ENCODE measurements at regions not wholly inside any gene's neighbourhood (a gene's known extent, or its start where the extent isn't known, plus 50 kb on each side); places are given as distances from the start of the nearest gene placed in this dataset.

DNA sequence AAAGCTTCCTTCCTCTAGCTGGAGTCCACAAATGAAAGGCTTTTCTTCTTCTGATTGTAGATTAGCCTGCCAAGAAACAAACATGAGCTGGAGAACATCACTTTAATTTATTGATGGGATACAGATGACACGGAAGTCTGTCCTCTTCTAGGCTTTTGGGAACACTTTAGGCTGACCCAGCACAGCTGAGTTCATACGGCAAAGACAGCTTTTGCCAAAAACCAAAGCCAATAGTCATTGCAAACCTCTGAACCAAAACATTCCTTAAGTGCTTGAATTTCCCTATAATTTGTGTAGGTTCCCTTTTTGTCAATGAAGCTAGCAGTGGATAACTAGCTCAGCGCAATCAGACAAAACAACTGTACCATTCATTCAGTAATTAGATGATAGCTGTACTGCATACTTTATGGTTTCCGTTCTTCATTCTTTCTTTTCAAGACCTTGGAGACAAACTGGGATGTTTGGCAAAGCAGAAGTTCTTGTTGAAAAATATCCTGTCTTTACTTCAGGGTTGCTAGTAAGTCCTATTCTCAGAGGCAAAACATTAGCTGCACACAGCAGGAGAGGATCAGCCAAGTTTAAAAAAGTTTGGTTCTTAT lies 95.7 kb upstream of the SPRY2 start:
- no peak for FAIRE-seq
- dilution Hi-C loops (cut with MboI; ENCODE audit: extremely low pct_ligation_motif_present, low sequenced_read_pairs) (no loop called here), intact Hi-C loops (cut with micrococcal nuclease) (no loop called here)
- POLR2A ChIA-PET: interaction anchor here (0.6 kb wide), 1 partner anchor 101 kb away, joined by 10 read pairs; no protein-coding TSS in a partner anchor
- Histone ChIP-seq H3K9me1 (replicated peaks; ENCODE audit: control insufficient read depth, extremely low read depth, insufficient read depth, low read length) (no peaks in the 10 kb centered on the region), H4K20me1 (replicated peaks; ENCODE audit: control insufficient read depth, extremely low read depth, insufficient read depth, low read length) (no peaks in the 10 kb centered on the region), H3K4me2 (ENCODE audit: insufficient read depth, low read length) (no peak overlapping the region), H3K9me3 (replicated peaks; ENCODE audit: control insufficient read depth, insufficient read depth, low read length) (no peaks in the 10 kb centered on the region), H2AFZ (ENCODE audit: low read depth, low read length) (no peak overlapping the region), H3K9ac (replicated peaks; ENCODE audit: extremely low read depth, insufficient read depth, low read length) (no peak overlapping the region), H3K4me3 (replicated peaks in 1 of 3; ENCODE audit: insufficient read depth in 1 of 3, low read depth in 1 of 3, low read length in 3 of 3) (no peak overlapping the region), H3K27me3 (ENCODE audit: control insufficient read depth in 2 of 2, insufficient read depth in 2 of 2, low read length in 2 of 2) (no peaks in the 10 kb centered on the region), H3K4me1 (ENCODE audit: control insufficient read depth, extremely low read depth, insufficient read depth, low read length) (no peaks in the 10 kb centered on the region), H3K27ac (ENCODE audit: insufficient read depth, low read depth, low read length) (no peak overlapping the region), H3K36me3 (ENCODE audit: control insufficient read depth in 2 of 2, extremely low read depth in 1 of 2, insufficient read depth in 2 of 2, low read length in 2 of 2) (no peaks in the 10 kb centered on the region), H3K79me2 (ENCODE audit: control insufficient read depth, insufficient read depth, low read length) (no peaks in the 10 kb centered on the region)
- DNase-seq (ENCODE audit: low read depth, low spot score): no peak
- no TSS peak for BruUV-seq (replicated peaks)
- CTCF ChIA-PET: interaction anchor here (1.0 to 1.4 kb wide), 4 partner anchors 19 to 581 kb away, joined by 3 to 5 read pairs (median 4); no protein-coding TSS in a partner anchor
- TF ChIP-seq GATA2 (IDR thresholded peaks at IDR 0.05; ENCODE audit: insufficient read depth, insufficient read length, low read depth, low read length): no peak
- no peak for TF ChIP-seq CTCF (IDR thresholded peaks at IDR 0.05; ENCODE audit: extremely low read depth in 1 of 2, insufficient read depth in 1 of 2, low read depth in 1 of 2, low read length in 2 of 2)
- TF ChIP-seq POLR2AphosphoS5 (IDR thresholded peaks at IDR 0.05; ENCODE audit: insufficient read depth, low read depth, low read length): no peak
- TF ChIP-seq, protein P1, sequence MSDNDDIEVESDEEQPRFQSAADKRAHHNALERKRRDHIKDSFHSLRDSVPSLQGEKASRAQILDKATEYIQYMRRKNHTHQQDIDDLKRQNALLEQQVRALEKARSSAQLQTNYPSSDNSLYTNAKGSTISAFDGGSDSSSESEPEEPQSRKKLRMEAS (IDR thresholded peaks at IDR 0.05; ENCODE audit: insufficient read depth, insufficient read length): no peak
- no peak for TF ChIP-seq POLR2A (IDR thresholded peaks at IDR 0.05; ENCODE audit: low read depth, low read length)
- no peak for TF ChIP-seq JUN (IDR thresholded peaks at IDR 0.05; ENCODE audit: borderline replicate concordance, insufficient read depth, insufficient read length, low read depth)
- TF ChIP-seq FOS (IDR thresholded peaks at IDR 0.05; ENCODE audit: borderline replicate concordance, insufficient read depth, low read length): no peak
- TF ChIP-seq EZH2 (IDR thresholded peaks at IDR 0.05; ENCODE audit: borderline replicate concordance, low read depth, low read length, severe bottlenecking): no peak
- no peak for TF ChIP-seq MYC (IDR thresholded peaks at IDR 0.05; ENCODE audit: low read depth, low read length)

Data from endothelial cell of umbilical vein (primary cell).